Choroid plexus epithelial cell (primary cell): ENCODE measurements at regions not wholly inside any gene's neighbourhood (a gene's known extent, or its start where the extent isn't known, plus 50 kb on each side); places are given as distances from the start of the nearest gene placed in this dataset.

Experiments
- DNase-seq: peaks from one replicate; pipeline ENCODE4 v3.0.0-alpha.2; 2010; ENCODE audit warnings: low read depth
- H3K4me3 ChIP-seq: 2 replicates; pipeline ENCODE4 v1.5.1; 2011; ENCODE audit warnings: low read depth, mild to moderate bottlenecking, control low read depth, low read length, moderate library complexity
- CTCF ChIP-seq: conservative IDR thresholded peaks from 2 replicates; pipeline ENCODE4 v1.5.1; 2011; ENCODE audit warnings: low read depth, mild to moderate bottlenecking, control low read depth, inconsistent platforms, low read length, moderate library complexity

GRCh38 chr1:208312706-208313105 is 68.5 kb upstream of the PLXNA2 start:
- TF ChIP-seq CTCF, result no peak
- H3K4me3 ChIP-seq, result no peak overlapping the region
- DNase-seq, result no peak

GRCh38 chr1:208314431-208314830 is 70.2 kb upstream of the PLXNA2 start:
- no peak overlapping the region for H3K4me3 ChIP-seq
- no peak for TF ChIP-seq CTCF
- DNase-seq, result no peak

DNA sequence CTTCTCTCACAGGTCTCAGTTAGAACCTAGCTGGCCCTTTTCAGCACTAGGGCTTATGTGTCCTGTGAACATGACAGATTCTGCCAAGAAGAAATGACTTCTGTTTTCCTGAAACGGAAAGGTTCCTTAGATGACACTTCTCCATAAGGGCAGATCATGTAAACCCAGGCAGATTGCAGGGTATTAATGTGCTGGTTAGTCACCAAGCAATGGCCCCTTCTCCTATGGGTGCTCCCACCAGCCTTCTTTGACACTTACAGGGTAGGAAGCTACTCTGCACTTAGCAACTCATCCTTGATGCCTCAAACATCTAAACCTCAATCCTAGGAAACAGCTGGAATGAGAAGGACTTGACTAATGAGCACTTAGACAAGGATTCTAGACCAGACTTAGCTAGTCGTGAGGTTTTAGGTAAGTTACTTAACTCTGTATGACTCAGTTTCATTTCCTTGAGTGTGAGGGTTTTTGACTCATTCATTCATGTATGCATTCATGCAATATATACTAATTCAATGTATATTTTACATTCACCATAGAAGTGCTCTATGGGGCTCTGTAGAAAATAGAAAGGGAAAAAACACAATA is 74.1 kb upstream of the PLXNA2 start:
- DNase-seq, result no peak
- H3K4me3 ChIP-seq, result no peak overlapping the region
- TF ChIP-seq CTCF, result no peak

DNA sequence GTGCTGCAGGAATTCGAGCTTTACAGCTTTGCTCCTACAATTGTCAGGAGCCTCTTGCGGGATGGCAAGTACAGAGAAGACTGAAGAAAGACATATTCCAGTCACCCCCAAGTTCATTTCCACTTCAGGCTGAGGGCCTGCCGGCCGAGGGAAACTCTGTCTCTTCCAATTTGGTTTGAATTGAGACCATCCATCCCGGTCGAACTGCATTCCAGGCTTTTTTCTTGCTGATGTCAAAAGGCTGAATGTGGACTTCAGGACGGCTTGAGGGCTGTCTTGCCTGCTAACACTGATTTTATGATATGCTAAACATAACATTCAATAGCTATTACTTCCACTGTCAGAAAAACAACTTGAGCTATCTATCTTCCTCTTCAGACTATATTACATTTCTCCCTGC is 79.8 kb upstream of the PLXNA2 start:
- DNase-seq, result no peak
- no peak for TF ChIP-seq CTCF
- H3K4me3 ChIP-seq, result no peak overlapping the region

DNA sequence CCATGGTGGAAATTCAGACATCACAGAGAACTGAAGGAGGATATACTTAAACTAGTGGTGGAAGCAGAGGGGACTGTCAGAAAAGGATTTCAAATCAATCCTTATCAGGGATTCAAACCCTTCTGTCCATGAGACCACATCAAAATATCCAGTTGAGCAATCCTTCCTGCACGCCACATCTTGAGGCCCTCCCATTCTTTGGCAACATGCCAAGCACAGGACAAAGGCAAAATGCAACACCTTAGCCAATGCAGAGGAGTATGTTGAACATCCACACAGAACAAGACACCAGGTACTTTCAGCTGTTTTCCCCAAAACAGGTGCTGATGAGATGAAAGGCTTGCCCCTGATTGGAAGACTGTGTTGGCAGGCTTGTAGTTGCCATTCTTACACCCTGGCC is 81.8 kb upstream of the PLXNA2 start:
- no peak overlapping the region for H3K4me3 ChIP-seq
- DNase-seq, result no peak
- no peak for TF ChIP-seq CTCF

- H3K4me3 ChIP-seq, result no peak overlapping the region
- no peak for TF ChIP-seq CTCF
- DNase-seq, result no peak
These were observed 85.1 kb upstream of the PLXNA2 start for GRCh38 chr1:208329300-208329699.

DNA sequence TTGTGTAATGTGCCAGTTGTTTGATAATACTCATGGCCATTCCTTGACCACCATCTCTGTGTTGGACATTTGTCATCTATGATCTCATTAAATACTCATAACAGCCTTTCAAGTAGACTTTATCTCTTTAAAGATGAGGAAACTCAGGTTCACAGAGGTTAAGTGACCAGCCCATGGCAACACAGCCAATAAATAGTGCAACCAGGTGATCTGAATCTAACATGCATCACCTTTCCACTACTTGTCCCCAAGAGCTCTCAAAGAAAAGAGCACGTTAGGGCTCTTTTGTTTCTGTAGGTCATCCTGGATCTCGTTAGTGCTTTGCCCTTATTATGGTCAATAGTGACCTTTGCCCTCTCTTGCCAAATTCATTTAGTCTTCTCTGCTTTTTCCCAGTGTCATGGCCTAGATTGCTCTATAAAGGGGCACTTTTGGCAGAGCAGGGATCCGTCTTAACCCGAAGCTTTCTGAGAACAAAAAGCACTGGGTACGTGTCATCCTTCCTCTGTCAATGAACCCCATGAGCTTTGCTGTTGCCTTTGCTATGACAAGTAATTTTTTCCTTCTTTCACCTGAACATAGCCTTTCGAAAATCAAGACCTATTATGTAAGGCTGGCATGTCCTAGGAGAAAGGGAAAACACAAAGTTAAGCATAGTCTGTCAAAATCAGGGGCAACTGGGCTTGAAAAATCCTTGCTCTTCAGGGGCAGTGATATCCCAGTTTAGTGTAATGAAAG is 88.0 kb upstream of the PLXNA2 start:
- H3K4me3 ChIP-seq, result no peak overlapping the region
- no peak for DNase-seq
- no peak for TF ChIP-seq CTCF
